DMS 273 (cell line): ENCODE measurements at regions not wholly inside any gene's neighbourhood (a gene's known extent, or its start where the extent isn't known, plus 50 kb on each side); places are given as distances from the start of the nearest gene placed in this dataset.
"Not testable (repeated sequence)": the region's sequence is repeated elsewhere in the genome, so short reads cannot be mapped to it uniquely, and the experiment has no call there.

Experiments used
- DNase-seq: peaks from one replicate; lab custom pipeline; 2025; ENCODE audit not compliant: unreplicated experiment; lab: John Stamatoyannopoulos, UW

DNA sequence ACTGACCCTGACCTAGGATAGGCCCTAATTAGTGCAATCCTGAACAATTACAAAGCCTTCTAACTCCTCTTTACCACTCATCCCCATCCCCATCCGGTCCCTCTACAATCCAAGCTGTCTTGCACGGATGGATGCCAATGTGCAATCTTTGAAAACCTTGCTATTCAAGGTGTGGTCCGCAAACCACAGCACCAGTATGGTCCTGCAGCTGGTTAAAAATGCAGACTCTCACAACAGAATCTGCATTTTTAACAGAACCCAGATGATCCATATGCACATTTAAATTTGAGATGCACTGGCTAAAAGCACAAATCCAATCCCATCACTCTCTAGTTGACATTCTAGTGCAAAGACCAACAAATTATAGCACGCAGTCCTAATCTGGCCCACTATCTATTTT is 230.6 kb upstream of the KRR1 start:
- DNase-seq = no peak

DNA sequence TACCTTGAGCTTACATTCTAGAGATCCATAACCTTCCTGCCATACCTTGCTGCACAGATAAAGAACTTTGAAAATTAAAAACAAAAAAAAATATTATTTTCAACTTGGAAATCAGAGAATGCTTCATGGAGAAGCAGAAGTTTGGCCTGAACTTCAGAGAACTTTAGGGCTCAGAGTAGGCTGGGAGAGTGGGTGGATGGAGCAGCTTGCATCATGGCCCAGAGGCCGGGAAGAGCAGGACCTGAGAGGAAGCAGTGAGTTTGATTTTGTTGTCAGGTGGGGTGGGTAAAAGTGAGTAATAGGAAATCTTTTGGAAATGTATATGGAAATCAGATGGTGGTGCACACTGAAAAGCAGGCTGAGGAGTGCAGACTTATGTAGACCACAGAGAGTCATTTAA is 228.5 kb upstream of the KRR1 start:
- DNase-seq = no peak

DNA sequence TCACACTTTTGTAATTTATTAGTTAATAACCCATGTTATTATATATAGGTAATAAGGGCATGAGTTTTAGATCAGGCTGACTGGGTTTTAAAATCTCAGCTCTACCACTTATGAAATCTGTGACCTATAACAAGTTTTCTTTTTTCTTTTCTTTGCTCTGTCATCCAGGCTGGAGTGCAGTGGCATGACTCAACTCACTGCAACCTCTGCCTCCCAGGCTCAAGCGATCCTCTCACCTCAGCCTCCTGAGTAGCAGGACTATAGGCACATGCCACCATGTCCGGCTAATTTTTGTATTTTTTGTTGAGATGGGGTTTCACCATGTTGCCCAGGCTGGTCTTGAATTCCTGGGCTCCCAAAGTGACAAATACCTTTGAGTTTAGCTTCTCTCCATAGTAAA is 227.7 kb upstream of the KRR1 start:
- not testable (repeated sequence) for DNase-seq

GRCh38 chr12:75738486-75738885 is 227.1 kb upstream of the KRR1 start:
- DNase-seq = no peak

DNA sequence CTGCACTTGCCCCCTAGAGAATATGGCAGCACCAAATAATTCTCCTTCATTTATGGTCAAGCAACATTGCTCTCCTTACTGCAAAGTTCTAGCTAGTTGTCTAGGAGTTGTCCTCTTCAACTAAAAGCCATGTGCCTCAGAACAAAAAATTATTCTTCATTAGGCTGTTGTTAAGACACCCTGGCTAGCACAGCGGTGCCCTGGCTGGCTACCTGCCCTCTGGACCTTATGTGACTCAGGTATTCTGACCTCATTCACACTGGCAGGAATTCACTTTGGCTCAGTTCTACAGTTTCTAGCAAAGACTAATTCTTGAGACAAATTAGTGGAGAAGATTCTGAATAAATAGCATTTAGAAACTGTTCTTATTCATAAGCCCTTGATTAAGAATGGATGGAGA is 224.4 kb upstream of the KRR1 start:
- no peak for DNase-seq

DNA sequence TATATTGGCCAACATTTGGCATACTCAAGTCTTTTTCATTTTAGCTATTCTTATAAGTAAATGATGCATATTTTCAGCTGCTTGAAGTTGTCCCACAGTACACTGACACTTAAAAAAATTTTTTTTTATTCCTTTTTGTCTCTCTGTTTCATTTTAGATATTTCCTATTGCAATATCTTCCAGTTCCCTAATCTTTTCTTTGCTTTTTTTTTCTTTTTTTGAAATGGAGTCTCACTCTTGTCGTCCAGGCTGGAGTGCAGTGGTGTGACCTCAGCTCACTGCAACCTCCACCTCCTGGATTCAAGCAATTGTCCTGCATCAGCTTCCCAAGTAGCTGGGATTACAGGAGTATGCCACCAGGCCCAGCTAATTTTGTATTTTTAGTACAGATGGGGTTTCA is 217.4 kb upstream of the KRR1 start:
- no peak for DNase-seq

DNA sequence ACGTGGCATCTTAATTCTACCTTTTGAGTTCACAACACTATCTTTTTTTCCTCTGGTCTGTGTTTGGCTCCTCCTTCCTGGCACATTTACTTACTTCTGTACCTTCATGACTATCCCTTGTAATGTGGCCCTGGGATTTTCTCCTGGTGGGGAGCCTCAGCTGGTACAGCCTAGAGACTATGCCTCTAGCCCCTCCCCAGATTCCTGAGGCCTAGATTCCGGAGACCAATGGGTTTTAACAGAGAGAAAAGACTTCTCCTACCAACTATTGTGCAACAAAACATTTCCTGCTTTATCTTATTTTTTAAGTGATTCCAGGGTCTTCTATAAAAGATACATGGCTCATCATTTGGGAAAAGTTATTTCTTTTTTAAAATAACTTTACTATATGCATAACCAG is 216.2 kb upstream of the KRR1 start:
- peak; percentile 9 for DNase-seq

- DNase-seq = peak; percentile 58
These were observed 214.2 kb upstream of the KRR1 start for GRCh38 chr12:75725521-75726111.

GRCh38 chr12:75724928-75725312 is 213.5 kb upstream of the KRR1 start:
- DNase-seq = peak; percentile 74

DNA sequence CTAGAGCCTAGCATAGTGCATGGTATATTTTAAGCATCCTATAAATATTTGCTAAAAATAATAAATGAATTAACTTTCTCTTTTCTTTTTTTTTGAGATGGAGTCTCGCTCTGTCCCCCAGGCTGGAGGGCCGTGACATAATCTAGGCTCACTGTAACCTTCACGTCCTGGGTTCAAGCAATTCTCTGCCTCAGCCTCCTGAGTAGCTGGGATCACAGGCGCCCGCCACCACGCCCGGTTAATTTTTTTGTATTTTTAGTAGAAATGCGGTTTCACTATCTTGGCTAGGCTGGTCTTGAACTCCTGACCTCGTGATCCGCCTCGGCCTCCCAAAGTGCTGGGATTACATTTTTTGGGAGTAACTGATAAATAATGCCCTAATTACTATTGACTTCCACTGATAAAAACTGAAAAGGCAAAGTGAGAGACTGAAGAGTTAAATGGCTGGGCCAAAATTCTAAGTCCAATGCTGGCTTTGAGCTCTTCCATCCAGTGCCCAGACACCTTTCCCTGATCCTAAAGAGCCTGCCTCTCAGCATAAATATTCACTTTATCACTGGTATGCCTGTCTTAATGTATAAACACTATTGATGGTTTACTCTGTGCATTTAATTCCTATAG is 213.0 kb upstream of the KRR1 start:
- no peak for DNase-seq

GRCh38 chr12:75722714-75723200 is 211.3 kb upstream of the KRR1 start:
- DNase-seq = peak; percentile 55

DNA sequence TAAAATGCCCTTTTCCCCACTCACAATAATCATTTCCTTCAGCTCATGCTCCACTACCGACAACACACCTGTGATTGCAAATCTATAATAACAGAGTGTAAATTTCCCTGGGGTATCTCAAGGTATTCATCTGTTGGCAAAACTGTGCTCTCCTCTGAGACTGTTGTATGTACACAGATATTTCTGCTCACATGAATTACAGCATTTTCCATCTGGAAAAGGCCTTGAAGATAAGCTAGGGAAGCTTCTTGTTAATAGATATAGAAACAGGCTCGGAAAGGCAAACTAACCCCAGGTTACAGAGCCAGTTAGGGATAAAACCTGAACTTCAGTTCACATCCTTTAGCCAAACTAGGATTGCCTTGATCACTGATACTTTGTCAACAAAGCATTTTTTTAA is 210.4 kb upstream of the KRR1 start:
- peak; percentile 10 for DNase-seq

DNA sequence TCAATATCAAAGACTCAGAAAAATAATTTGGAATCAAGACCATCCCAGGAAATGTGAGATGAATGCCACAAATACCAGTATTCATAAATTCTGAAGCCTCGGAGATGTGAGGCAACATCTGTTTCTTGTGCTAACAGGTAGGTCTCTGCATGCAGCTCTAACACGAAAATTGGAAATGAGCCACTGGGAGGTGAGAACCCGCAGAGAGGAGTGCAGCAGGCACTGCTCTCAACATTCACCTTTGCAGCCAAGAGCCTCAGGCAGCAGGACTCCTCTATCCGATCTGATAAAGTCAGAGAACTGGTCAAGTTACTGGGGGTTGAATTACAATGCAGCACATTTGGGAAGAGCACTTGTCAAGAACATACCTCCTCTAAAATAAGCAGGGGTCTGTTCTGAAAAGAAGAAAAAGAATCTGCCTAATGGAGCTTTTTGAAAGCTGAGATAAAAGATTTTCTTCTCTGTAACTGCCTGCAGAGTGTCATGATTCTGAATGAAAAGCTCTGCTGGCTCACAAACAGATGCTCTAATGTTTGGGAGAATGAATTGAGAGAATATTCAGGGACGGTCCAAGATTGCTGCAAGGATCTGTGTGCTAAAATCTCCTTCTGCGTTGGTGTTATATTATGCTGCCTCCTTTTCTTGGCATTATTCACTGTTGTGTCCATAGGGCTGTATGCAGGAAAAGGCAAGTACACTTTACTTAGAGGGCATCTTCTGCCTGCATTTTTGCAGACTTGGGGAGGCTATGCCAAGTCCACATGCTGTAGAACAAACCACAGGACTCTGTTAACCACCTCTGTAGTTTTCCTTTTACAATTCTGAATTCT is 209.6 kb upstream of the KRR1 start:
- DNase-seq = peak; percentile 44

GRCh38 chr12:75717902-75718301 is 206.5 kb upstream of the KRR1 start:
- no peak for DNase-seq

DNA sequence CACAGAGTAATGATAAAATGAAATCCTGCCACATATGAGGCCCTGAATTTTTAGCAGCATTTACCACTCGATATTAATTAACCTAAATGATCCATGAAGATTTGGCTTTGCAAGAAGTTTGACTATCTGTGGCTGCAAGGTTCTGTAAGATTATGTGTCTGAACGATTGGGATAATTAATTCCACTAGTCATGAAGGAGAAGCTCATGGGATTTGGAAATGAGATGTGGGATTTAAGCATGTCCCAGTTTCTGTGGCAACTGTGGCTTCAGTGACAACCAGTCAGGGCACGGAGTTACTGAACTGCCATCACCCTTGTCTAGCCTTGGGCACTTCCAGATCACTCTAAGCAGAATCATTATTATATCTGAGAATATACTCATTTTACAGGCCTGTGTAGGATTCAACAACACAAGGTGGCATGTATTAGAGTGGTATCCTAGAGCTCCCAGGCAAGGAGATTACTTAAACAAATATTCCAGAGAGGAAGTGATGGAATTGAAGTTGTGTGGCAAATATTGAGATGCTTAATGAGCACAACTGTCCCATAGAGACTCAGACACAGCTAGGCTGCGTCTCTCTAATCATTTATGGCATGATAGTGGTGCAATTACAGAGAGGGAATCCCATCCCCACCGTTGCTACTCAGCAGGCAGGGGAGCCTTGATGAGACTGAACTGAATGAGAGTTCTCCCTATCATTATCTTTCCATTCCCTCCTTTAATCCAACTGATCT is 205.0 kb upstream of the KRR1 start:
- no peak for DNase-seq

GRCh38 chr12:75715682-75716081 is 204.3 kb upstream of the KRR1 start:
- DNase-seq = no peak

DNA sequence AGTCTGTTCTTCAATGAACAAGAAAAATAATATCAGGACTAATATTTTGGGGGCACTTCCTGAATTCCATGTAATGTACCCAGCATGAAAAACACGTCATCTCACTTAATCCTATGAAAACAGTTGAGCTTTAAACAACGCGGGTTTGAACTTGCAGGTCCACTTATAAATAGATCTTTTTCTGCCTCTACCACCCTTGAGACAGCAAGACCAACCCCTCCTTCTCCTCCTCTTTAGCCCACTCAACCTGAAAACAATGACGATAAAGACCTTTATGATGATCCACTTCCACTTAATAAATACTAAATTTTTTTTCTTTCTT is 203.9 kb upstream of the KRR1 start:
- no peak for DNase-seq

DNA sequence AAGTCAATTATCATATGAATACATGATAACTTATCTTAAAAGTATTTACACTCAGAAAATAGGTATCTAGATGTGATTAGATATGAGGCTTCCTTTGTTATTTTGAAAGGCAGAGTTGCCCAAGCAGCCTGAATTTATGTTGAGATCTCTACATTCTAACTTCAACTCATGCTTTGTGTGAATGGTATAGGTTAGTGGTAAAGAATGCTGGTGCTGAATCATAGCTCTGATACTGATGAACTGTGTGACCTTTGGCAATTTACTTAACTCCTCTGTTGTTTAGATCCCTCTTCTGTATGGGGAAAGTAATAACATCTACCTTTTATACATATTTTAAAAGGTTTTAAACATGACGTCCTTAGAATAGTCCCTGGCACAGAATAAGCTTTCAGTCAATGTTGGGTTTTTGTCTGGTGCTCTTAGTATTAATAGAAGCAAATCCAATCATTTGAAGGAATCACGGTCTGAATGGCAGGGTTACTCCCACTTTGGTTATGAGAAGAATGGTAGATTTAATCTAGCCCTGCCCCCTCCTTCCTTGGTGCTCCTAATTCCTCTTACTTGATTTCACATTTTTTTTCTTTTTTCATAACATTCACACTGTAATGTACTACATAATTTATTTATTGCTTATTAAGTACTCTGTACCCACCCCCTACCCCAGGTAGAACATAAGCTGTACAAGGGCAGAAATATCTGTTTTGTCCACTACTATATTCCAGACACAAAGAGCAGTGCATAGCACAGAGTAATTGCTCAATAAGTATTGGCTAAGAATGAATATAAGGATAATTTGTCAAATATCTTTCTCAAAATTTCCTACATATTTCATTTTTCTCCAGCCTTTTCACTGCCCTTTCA is 203.3 kb upstream of the KRR1 start:
- DNase-seq = no peak

DNA sequence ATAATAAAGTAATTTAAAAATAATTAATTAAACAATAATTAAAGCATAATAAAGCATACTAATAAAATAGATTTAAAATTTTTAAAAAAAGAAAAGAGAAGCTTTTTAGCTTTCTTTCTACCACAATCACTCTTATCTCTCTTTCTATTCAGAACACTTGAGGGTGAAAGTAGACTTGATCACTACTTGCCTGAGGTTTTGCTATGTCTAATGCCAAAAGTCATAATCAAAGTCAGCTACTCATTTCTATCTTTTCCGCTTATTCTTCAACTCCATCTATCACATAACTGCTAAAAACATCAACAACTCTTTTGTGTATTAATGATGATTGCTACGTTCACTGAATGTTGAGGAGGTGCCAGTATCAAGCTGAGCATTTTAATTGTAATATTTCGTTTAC is 202.0 kb upstream of the KRR1 start:
- no peak for DNase-seq

DNA sequence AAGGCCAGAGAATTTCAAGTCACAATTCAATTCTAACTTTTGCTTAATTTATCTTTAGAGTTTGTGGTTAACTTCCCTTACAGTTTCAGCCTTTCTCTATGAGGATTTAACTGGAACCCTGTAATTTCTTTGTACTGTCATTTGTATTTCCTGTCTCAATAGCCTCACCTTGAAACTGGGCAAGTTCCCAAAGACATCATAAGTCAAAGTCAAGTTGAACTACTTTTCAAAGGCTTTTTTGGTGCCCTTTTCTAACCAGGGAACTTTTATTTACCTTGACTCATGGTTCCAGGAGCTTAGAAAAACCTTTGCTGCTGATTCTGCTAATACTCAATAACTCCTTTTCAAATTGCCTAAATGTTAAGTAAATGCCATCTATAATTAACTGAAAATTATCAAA is 200.8 kb upstream of the KRR1 start:
- no peak for DNase-seq

DNA sequence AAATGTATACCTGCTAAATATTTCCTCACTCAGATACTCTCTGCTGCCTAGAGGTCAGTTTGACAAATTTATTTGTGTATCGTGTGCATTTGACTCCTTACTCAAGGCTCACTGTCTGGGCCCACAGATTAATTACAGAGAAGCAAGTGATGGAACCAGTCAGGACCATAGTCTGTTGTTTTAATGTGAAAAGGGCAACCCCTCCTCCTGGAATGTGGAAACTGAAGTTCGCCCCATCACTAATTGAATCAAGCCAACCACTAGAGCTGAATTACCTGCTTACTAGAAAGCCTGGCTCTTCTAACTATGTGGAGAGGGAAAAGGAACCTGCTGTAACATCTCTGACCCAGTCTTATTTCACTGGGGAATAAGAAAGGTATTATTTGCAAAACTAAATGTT is 199.9 kb upstream of the KRR1 start:
- no peak for DNase-seq
